ENCODE measurements at regions not wholly inside any gene's neighbourhood (a gene's known extent, or its start where the extent isn't known, plus 50 kb on each side); places are given as distances from the start of the nearest gene placed in this dataset.

DNA sequence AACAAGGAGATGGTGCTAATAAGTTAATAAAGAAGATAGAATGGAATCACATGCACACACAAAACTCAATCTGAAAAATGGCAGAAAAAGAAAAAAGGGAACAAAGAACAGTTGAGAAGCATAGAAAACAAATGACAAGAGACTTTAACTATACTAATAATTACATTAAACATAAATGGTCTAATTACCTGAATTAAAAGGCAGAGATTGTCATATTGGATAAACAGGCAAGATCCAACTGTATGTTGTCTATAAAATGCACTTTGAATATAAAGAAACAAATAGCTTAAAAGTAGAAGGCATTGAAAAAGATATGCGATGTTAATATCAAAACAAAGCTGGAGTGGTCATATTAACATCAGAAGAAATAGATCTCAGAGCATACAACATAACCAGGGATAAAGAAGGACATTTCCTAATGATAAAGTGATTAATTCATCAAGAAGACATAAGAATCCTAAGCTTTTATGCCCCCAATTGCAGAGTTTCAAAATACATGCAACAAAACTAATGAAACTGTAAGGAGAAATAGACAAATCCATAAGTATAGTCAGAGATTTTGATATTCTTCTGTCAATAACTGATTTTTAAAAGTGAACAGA is 293.5 kb downstream of the PTPRU start:
- Histone ChIP-seq H3K27me3 (no peaks in the 10 kb centered on the region), H3K4me3 (no peak overlapping the region), H3K27ac (no peak overlapping the region), H3K36me3 (no peaks in the 10 kb centered on the region), H3K9me3 (peaks cover 0 to 33% (median 2%) of the 10 kb centered on the region in 4 donors), H3K4me1 (no peaks in the 10 kb centered on the region)
- WGBS, 2 donors = 77 to 89% methylated on average over 1 of the region's 1 CpG
- no peak for DNase-seq (ENCODE audit: low spot score in 2 of 2)
- no peak for TF ChIP-seq POLR2A (IDR thresholded peaks at IDR 0.05)
- TF ChIP-seq EP300 (IDR thresholded peaks at IDR 0.05) = no peak
- TF ChIP-seq, protein P1, sequence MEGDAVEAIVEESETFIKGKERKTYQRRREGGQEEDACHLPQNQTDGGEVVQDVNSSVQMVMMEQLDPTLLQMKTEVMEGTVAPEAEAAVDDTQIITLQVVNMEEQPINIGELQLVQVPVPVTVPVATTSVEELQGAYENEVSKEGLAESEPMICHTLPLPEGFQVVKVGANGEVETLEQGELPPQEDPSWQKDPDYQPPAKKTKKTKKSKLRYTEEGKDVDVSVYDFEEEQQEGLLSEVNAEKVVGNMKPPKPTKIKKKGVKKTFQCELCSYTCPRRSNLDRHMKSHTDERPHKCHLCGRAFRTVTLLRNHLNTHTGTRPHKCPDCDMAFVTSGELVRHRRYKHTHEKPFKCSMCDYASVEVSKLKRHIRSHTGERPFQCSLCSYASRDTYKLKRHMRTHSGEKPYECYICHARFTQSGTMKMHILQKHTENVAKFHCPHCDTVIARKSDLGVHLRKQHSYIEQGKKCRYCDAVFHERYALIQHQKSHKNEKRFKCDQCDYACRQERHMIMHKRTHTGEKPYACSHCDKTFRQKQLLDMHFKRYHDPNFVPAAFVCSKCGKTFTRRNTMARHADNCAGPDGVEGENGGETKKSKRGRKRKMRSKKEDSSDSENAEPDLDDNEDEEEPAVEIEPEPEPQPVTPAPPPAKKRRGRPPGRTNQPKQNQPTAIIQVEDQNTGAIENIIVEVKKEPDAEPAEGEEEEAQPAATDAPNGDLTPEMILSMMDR (IDR thresholded peaks at IDR 0.05) = no peak

DNA sequence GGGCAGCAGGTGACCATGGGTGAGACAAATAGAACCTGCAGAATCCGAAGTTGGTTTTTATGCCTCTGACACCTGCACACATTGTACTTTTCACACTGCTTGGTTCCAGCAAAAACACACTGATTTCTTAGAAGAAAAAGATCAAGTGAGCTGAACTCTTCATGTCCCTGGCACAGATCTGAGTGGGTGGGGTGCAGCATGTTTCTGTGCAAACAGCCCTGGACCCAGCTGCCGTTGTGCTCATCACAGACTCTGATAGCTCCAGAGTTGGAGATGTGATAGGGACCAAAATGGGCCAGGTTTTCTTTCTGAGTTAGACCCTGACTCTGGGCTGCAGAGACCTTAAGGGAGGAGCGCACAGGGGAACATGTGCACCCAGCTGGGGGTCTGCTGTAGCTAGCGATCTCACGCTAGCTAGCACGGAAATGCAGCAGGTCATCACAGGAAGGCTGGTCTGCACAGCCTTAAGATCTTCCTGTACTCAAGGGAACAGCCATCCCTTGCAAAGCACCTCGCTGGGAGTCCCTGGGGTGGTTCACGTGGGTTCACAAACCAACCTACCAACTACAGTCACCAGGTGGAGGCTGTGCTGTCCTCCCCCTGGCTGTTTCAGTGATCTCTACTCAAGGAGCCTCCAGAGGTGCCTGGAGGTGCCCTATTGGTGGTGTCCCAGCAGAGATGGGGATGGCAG is 291.1 kb downstream of the PTPRU start:
- WGBS, 2 donors = 43 to 58% methylated on average over 7 to 8 of the region's 8 CpGs
- no peaks in the 10 kb centered on the region for H3K27me3 ChIP-seq
- H3K27ac ChIP-seq = no peak overlapping the region
- no peak for DNase-seq (ENCODE audit: low spot score in 2 of 2)
- no peaks in the 10 kb centered on the region for H3K4me1 ChIP-seq
- peaks cover 0 to 23% (median 2%) of the 10 kb centered on the region in 4 donors for H3K9me3 ChIP-seq
- H3K36me3 ChIP-seq = no peaks in the 10 kb centered on the region
- no peak overlapping the region for H3K4me3 ChIP-seq
- TF ChIP-seq, protein P1 (IDR thresholded peaks at IDR 0.05) = no peak
- TF ChIP-seq POLR2A (IDR thresholded peaks at IDR 0.05) (no peak), EP300 (IDR thresholded peaks at IDR 0.05) (no peak)

DNA sequence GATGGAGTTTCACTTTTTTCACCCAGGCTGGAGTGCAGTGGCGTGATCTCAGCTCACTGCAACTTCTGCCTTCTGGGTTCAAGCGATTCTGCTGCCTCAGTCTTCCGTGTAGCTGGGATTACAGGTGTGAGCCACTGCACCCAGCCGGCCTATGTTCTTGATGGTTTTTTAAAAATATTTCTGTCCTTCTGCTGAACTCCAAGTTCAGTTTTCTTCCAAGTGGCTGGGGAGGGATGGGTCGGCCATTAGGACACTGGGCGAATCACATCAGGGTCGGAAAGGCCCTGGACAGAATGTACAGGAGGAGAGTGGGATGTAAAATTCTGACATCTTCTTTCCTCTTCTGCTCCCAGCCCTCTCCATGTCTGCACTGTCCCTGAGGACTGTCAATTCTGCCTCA is 289.6 kb downstream of the PTPRU start:
- H3K27me3 ChIP-seq = no peaks in the 10 kb centered on the region
- H3K4me3 ChIP-seq = no peak overlapping the region
- no peaks in the 10 kb centered on the region for H3K36me3 ChIP-seq
- H3K9me3 ChIP-seq = peaks cover 0 to 23% (median 2%) of the 10 kb centered on the region in 4 donors
- no peak for DNase-seq (ENCODE audit: low spot score in 2 of 2)
- TF ChIP-seq EP300 (IDR thresholded peaks at IDR 0.05) (no peak), POLR2A (IDR thresholded peaks at IDR 0.05) (no peak)
- TF ChIP-seq, protein P1 (IDR thresholded peaks at IDR 0.05) = no peak
- H3K27ac ChIP-seq = no peak overlapping the region
- WGBS, 2 donors = 82% methylated on average over 7 of the region's 7 CpGs
- no peaks in the 10 kb centered on the region for H3K4me1 ChIP-seq

DNA sequence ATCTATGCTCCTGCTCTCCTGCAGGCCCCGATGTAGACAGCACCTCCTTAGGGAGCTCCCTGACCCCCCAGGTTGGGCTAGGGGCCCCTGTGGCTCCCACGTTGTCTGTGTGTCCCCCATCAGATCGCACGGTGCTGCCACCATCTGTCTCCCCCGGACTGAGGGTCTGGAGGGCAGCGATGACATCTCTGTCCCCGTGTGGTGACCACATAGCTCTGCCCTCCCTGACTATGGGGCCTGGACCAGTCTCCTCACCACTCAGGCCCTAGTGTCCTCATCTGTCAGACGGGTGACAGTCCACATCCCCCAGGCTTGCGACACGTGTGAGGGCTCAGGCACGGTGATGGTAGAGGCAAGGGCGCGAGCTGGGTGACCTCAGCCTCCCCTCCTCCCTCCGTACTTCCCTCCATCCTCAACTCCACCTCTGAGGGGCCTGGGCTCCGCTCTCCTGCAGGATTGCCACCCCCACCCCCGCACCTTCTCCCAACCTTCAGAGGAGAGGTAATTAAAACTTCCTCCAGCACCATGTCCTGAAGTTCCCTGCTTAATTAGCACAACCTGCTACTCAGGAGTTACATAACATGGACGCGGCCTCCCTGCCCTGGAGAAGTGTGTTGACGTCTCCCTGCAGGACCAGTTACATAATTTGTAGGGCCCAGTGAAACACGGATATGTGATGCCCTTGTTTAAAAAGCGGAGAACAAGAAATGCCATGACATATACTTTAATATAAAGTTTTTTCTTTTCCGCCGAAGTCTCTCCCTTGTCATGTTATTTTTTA is 288.2 kb downstream of the PTPRU start:
- H3K27me3 ChIP-seq = peaks cover 0 to 4% of the 10 kb centered on the region in 2 donors
- H3K27ac ChIP-seq = no peak overlapping the region
- no peaks in the 10 kb centered on the region for H3K36me3 ChIP-seq
- no peak overlapping the region for H3K4me3 ChIP-seq
- DNase-seq (ENCODE audit: low spot score in 2 of 2) = no peak
- peaks cover 0 to 9% (median 0%) of the 10 kb centered on the region in 4 donors for H3K9me3 ChIP-seq
- TF ChIP-seq EP300 (IDR thresholded peaks at IDR 0.05) (no peak), POLR2A (IDR thresholded peaks at IDR 0.05) (no peak)
- TF ChIP-seq, protein P1 (IDR thresholded peaks at IDR 0.05) = no peak
- no peaks in the 10 kb centered on the region for H3K4me1 ChIP-seq
- WGBS, 2 donors = 67 to 69% methylated on average over 23 of the region's 23 CpGs

DNA sequence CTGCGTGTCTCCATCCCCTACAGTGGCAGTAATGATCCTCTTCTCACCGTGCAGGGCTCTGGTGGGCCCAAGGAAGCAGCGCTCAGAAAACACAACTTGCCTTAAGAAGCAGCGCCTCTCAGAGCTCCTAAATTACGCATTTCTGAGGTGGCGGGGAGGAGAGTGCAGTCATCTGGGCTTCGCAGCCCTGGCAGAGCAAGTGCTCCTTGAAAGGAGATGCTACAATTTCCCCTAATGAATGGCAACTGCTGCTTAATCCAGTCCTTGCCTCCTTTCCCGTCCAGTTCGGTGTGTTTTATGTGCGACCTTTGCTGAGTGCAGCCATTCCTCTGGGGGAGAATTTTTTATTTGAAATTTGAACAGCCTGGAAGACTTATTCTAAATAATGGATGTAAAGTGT is 287.3 kb downstream of the PTPRU start:
- DNase-seq (ENCODE audit: low spot score in 2 of 2) = no peak

More for the DNA sequence above, 287.3 kb downstream of the PTPRU start:
- Histone ChIP-seq H3K4me3 (no peak overlapping the region), H3K36me3 (no peaks in the 10 kb centered on the region), H3K4me1 (no peaks in the 10 kb centered on the region), H3K27ac (no peak overlapping the region), H3K9me3 (peaks cover 0 to under 1% (median 0%) of the 10 kb centered on the region in 4 donors), H3K27me3 (peaks cover 0 to 9% of the 10 kb centered on the region in 2 donors)
- TF ChIP-seq EP300 (IDR thresholded peaks at IDR 0.05) = no peak
- TF ChIP-seq, protein P1 (IDR thresholded peaks at IDR 0.05) = no peak
- TF ChIP-seq POLR2A (IDR thresholded peaks at IDR 0.05) = no peak
- WGBS, 2 donors = 63 to 68% methylated on average over 10 of the region's 10 CpGs
